ENCODE measurements at regions not wholly inside any gene's neighbourhood (a gene's known extent, or its start where the extent isn't known, plus 50 kb on each side); places are given as distances from the start of the nearest gene placed in this dataset.
"Not testable (repeated sequence)": the region's sequence is repeated elsewhere in the genome, so short reads cannot be mapped to it uniquely, and the experiment has no call there.

GRCh38 chr6:115221198-115221597, 839.5 kb downstream of the FRK start:
- no peaks in the 10 kb centered on the region for H3K4me1 Mint-ChIP-seq (ENCODE audit: low read depth)
- H3K4me3 Mint-ChIP-seq, result no peak overlapping the region
- H3K36me3 Mint-ChIP-seq (ENCODE audit: low read depth), result no peaks in the 10 kb centered on the region
- H3K9me3 Mint-ChIP-seq, result peaks cover 14% of the 10 kb centered on the region
- H3K27ac Mint-ChIP-seq, result no peak overlapping the region
- H3K27me3 Mint-ChIP-seq, result no peaks in the 10 kb centered on the region

- Mint-ChIP-seq H3K4me1 (ENCODE audit: low read depth) (no peaks in the 10 kb centered on the region), H3K4me3 (no peak overlapping the region), H3K9me3 (peaks cover 16% of the 10 kb centered on the region), H3K27ac (no peak overlapping the region), H3K27me3 (no peaks in the 10 kb centered on the region), H3K36me3 (ENCODE audit: low read depth) (no peaks in the 10 kb centered on the region)
Observed at GRCh38 chr6:115220551-115221159, 840.0 kb downstream of the FRK start.

- H3K9me3 Mint-ChIP-seq, result peaks cover 17% of the 10 kb centered on the region
- H3K27ac Mint-ChIP-seq, result no peak overlapping the region
- no peaks in the 10 kb centered on the region for H3K36me3 Mint-ChIP-seq (ENCODE audit: low read depth)
- no peaks in the 10 kb centered on the region for H3K27me3 Mint-ChIP-seq
- H3K4me1 Mint-ChIP-seq (ENCODE audit: low read depth), result no peaks in the 10 kb centered on the region
- no peak overlapping the region for H3K4me3 Mint-ChIP-seq
Observed at GRCh38 chr6:115219645-115220044, 841.0 kb downstream of the FRK start.

- Mint-ChIP-seq H3K27me3 (no peaks in the 10 kb centered on the region), H3K4me1 (ENCODE audit: low read depth) (no peaks in the 10 kb centered on the region), H3K4me3 (no peak overlapping the region), H3K36me3 (ENCODE audit: low read depth) (no peaks in the 10 kb centered on the region), H3K27ac (no peak overlapping the region), H3K9me3 (peaks cover 29% of the 10 kb centered on the region)
Observed at GRCh38 chr6:115216835-115217234, 843.9 kb downstream of the FRK start.

GRCh38 chr6:115214283-115214682, 846.4 kb downstream of the FRK start:
- no peaks in the 10 kb centered on the region for H3K36me3 Mint-ChIP-seq (ENCODE audit: low read depth)
- no peak overlapping the region for H3K4me3 Mint-ChIP-seq
- H3K27ac Mint-ChIP-seq, result no peak overlapping the region
- no peaks in the 10 kb centered on the region for H3K27me3 Mint-ChIP-seq
- peaks cover 37% of the 10 kb centered on the region for H3K9me3 Mint-ChIP-seq
- no peaks in the 10 kb centered on the region for H3K4me1 Mint-ChIP-seq (ENCODE audit: low read depth)

GRCh38 chr6:115203381-115203780, 857.3 kb downstream of the FRK start:
- Mint-ChIP-seq H3K36me3 (ENCODE audit: low read depth) (no peaks in the 10 kb centered on the region), H3K27me3 (no peaks in the 10 kb centered on the region), H3K4me1 (ENCODE audit: low read depth) (no peaks in the 10 kb centered on the region), H3K4me3 (no peak overlapping the region), H3K9me3 (peaks cover 12% of the 10 kb centered on the region), H3K27ac (no peak overlapping the region)

- Mint-ChIP-seq H3K27me3 (no peaks in the 10 kb centered on the region), H3K4me3 (no peak overlapping the region), H3K4me1 (ENCODE audit: low read depth) (no peaks in the 10 kb centered on the region), H3K36me3 (ENCODE audit: low read depth) (no peaks in the 10 kb centered on the region), H3K9me3 (peaks cover 19% of the 10 kb centered on the region), H3K27ac (no peak overlapping the region)
Observed at GRCh38 chr6:115194981-115195638, 852.3 kb upstream of the HS3ST5 start.

- Mint-ChIP-seq H3K36me3 (ENCODE audit: low read depth) (no peaks in the 10 kb centered on the region), H3K4me3 (no peak overlapping the region), H3K27me3 (no peaks in the 10 kb centered on the region), H3K4me1 (ENCODE audit: low read depth) (no peaks in the 10 kb centered on the region), H3K27ac (no peak overlapping the region), H3K9me3 (peaks cover 11% of the 10 kb centered on the region)
Observed at GRCh38 chr6:115191989-115192388, 849.2 kb upstream of the HS3ST5 start.

GRCh38 chr6:115190534-115190933, 847.7 kb upstream of the HS3ST5 start:
- Mint-ChIP-seq H3K27me3 (no peaks in the 10 kb centered on the region), H3K4me3 (no peak overlapping the region), H3K4me1 (ENCODE audit: low read depth) (no peaks in the 10 kb centered on the region), H3K9me3 (peaks cover 11% of the 10 kb centered on the region), H3K27ac (no peak overlapping the region), H3K36me3 (ENCODE audit: low read depth) (no peaks in the 10 kb centered on the region)

- H3K27ac Mint-ChIP-seq; H3K4me1 Mint-ChIP-seq (ENCODE audit: low read depth); H3K4me3 Mint-ChIP-seq; H3K9me3 Mint-ChIP-seq; H3K36me3 Mint-ChIP-seq (ENCODE audit: low read depth); H3K27me3 Mint-ChIP-seq: not testable (repeated sequence)
Observed at GRCh38 chr6:115175456-115175855, 832.6 kb upstream of the HS3ST5 start.

GRCh38 chr6:115165912-115166311, 823.1 kb upstream of the HS3ST5 start:
- H3K4me1 Mint-ChIP-seq (ENCODE audit: low read depth); H3K27me3 Mint-ChIP-seq; H3K9me3 Mint-ChIP-seq; H3K36me3 Mint-ChIP-seq (ENCODE audit: low read depth); H3K27ac Mint-ChIP-seq; H3K4me3 Mint-ChIP-seq: not testable (repeated sequence)

GRCh38 chr6:115159733-115160132, 816.9 kb upstream of the HS3ST5 start:
- Mint-ChIP-seq H3K4me3 (no peak overlapping the region), H3K4me1 (ENCODE audit: low read depth) (no peaks in the 10 kb centered on the region), H3K36me3 (ENCODE audit: low read depth) (no peaks in the 10 kb centered on the region), H3K9me3 (peaks cover 17% of the 10 kb centered on the region), H3K27ac (no peak overlapping the region), H3K27me3 (no peaks in the 10 kb centered on the region)

- H3K4me3 Mint-ChIP-seq, result no peak overlapping the region
- H3K9me3 Mint-ChIP-seq, result peaks cover 3% of the 10 kb centered on the region
- no peaks in the 10 kb centered on the region for H3K27me3 Mint-ChIP-seq
- H3K36me3 Mint-ChIP-seq (ENCODE audit: low read depth), result no peaks in the 10 kb centered on the region
- H3K27ac Mint-ChIP-seq, result no peak overlapping the region
- H3K4me1 Mint-ChIP-seq (ENCODE audit: low read depth), result no peaks in the 10 kb centered on the region
Observed at GRCh38 chr6:115137910-115138309, 795.1 kb upstream of the HS3ST5 start.

- Mint-ChIP-seq H3K9me3 (peaks cover 3% of the 10 kb centered on the region), H3K36me3 (ENCODE audit: low read depth) (no peaks in the 10 kb centered on the region), H3K4me3 (no peak overlapping the region), H3K27ac (no peak overlapping the region), H3K4me1 (ENCODE audit: low read depth) (no peaks in the 10 kb centered on the region), H3K27me3 (no peaks in the 10 kb centered on the region)
Observed at GRCh38 chr6:115133790-115134189, 791.0 kb upstream of the HS3ST5 start.

- no peak overlapping the region for H3K4me3 Mint-ChIP-seq
- no peaks in the 10 kb centered on the region for H3K27me3 Mint-ChIP-seq
- H3K4me1 Mint-ChIP-seq (ENCODE audit: low read depth), result no peaks in the 10 kb centered on the region
- H3K9me3 Mint-ChIP-seq, result peaks cover 3% of the 10 kb centered on the region
- no peaks in the 10 kb centered on the region for H3K36me3 Mint-ChIP-seq (ENCODE audit: low read depth)
- H3K27ac Mint-ChIP-seq, result no peak overlapping the region
Observed at GRCh38 chr6:115131709-115132490, 789.1 kb upstream of the HS3ST5 start.

Data from stimulated activated naive CD8-positive, alpha-beta T cell treated with anti-CD3 and anti-CD28 coated beads, Interleukin-15, Interleukin-2, amounts not matched to agents 100 ng/mL and 50 ng/mL, for 24 hours (primary cell).